ENCODE measurements at regions not wholly inside any gene's neighbourhood (a gene's known extent, or its start where the extent isn't known, plus 50 kb on each side); places are given as distances from the start of the nearest gene placed in this dataset.
"Not testable (repeated sequence)": the region's sequence is repeated elsewhere in the genome, so short reads cannot be mapped to it uniquely, and the experiment has no call there.

GRCh38 chr4:13678186-13678924 lies 50.8 kb upstream of the BOD1L1 start:
- Mint-ChIP-seq H3K4me3 (no peak overlapping the region), H3K27me3 (peaks cover 4% of the 10 kb centered on the region), H3K9me3 (peaks cover 13% of the 10 kb centered on the region), H3K4me1 (no peaks in the 10 kb centered on the region), H3K27ac (no peak overlapping the region), H3K36me3 (no peaks in the 10 kb centered on the region)
- DNase-seq (no peak), ATAC-seq (ENCODE audit: low read depth) (no peak)
- POLR2A ChIA-PET: no interaction called here

GRCh38 chr4:13681570-13681969 lies 54.0 kb upstream of the BOD1L1 start:
- Mint-ChIP-seq H3K36me3 (no peaks in the 10 kb centered on the region), H3K4me3 (no peak overlapping the region), H3K27ac (no peak overlapping the region), H3K4me1 (no peaks in the 10 kb centered on the region), H3K9me3 (peaks cover 14% of the 10 kb centered on the region), H3K27me3 (peaks cover 4% of the 10 kb centered on the region)
- POLR2A ChIA-PET: no interaction called here
- DNase-seq (no peak), ATAC-seq (ENCODE audit: low read depth) (no peak)

GRCh38 chr4:13694256-13694655 lies 66.7 kb upstream of the BOD1L1 start:
- ATAC-seq (ENCODE audit: low read depth) (no peak), DNase-seq (no peak)
- Mint-ChIP-seq H3K36me3 (no peaks in the 10 kb centered on the region), H3K27me3 (peaks cover 2% of the 10 kb centered on the region), H3K4me3 (no peak overlapping the region), H3K4me1 (no peaks in the 10 kb centered on the region), H3K27ac (no peak overlapping the region), H3K9me3 (peaks cover 3% of the 10 kb centered on the region)
- POLR2A ChIA-PET: no interaction called here

GRCh38 chr4:13698296-13698695 lies 70.8 kb upstream of the BOD1L1 start:
- peaks cover 2% of the 10 kb centered on the region for H3K27me3 Mint-ChIP-seq
- H3K27ac Mint-ChIP-seq: no peak overlapping the region
- POLR2A ChIA-PET: no interaction called here
- H3K4me1 Mint-ChIP-seq: no peaks in the 10 kb centered on the region
- no peak for ATAC-seq (ENCODE audit: low read depth)
- peaks cover 2% of the 10 kb centered on the region for H3K9me3 Mint-ChIP-seq
- no peak overlapping the region for H3K4me3 Mint-ChIP-seq
- H3K36me3 Mint-ChIP-seq: no peaks in the 10 kb centered on the region
- DNase-seq: no peak

GRCh38 chr4:13700021-13700857 lies 72.7 kb upstream of the BOD1L1 start:
- POLR2A ChIA-PET: no interaction called here
- no peaks in the 10 kb centered on the region for H3K4me1 Mint-ChIP-seq
- ATAC-seq (ENCODE audit: low read depth): no peak
- no peak overlapping the region for H3K4me3 Mint-ChIP-seq
- no peaks in the 10 kb centered on the region for H3K9me3 Mint-ChIP-seq
- no peak overlapping the region for H3K27ac Mint-ChIP-seq
- DNase-seq: no peak
- H3K27me3 Mint-ChIP-seq: peaks cover 5% of the 10 kb centered on the region
- H3K36me3 Mint-ChIP-seq: no peaks in the 10 kb centered on the region

GRCh38 chr4:13700858-13701140 lies 73.3 kb upstream of the BOD1L1 start:
- POLR2A ChIA-PET; H3K9me3 Mint-ChIP-seq; ATAC-seq (ENCODE audit: low read depth); H3K4me3 Mint-ChIP-seq; H3K27ac Mint-ChIP-seq; H3K27me3 Mint-ChIP-seq; H3K36me3 Mint-ChIP-seq; DNase-seq; H3K4me1 Mint-ChIP-seq: not testable (repeated sequence)

- H3K4me1 Mint-ChIP-seq: no peaks in the 10 kb centered on the region
- H3K9me3 Mint-ChIP-seq: no peaks in the 10 kb centered on the region
- DNase-seq (no peak), ATAC-seq (ENCODE audit: low read depth) (no peak)
- no peaks in the 10 kb centered on the region for H3K36me3 Mint-ChIP-seq
- no peak overlapping the region for H3K4me3 Mint-ChIP-seq
- H3K27me3 Mint-ChIP-seq: peaks cover 5% of the 10 kb centered on the region
- POLR2A ChIA-PET: no interaction called here
- H3K27ac Mint-ChIP-seq: no peak overlapping the region
Measured at GRCh38 chr4:13701937-13702446, 74.5 kb upstream of the BOD1L1 start.

- Mint-ChIP-seq H3K9me3 (no peaks in the 10 kb centered on the region), H3K36me3 (no peaks in the 10 kb centered on the region)
Measured at GRCh38 chr4:13703096-13703495, 75.6 kb upstream of the BOD1L1 start.

GRCh38 chr4:13704035-13704434 lies 76.5 kb upstream of the BOD1L1 start:
- H3K27me3 Mint-ChIP-seq: peaks cover 3% of the 10 kb centered on the region
- DNase-seq (no peak), ATAC-seq (ENCODE audit: low read depth) (no peak)
- H3K36me3 Mint-ChIP-seq: no peaks in the 10 kb centered on the region
- no peak overlapping the region for H3K4me3 Mint-ChIP-seq
- no peaks in the 10 kb centered on the region for H3K9me3 Mint-ChIP-seq
- no peak overlapping the region for H3K27ac Mint-ChIP-seq
- POLR2A ChIA-PET: no interaction called here
- H3K4me1 Mint-ChIP-seq: no peaks in the 10 kb centered on the region

More at GRCh38 chr4:13703096-13703495, 75.6 kb upstream of the BOD1L1 start:
- Mint-ChIP-seq H3K27ac (no peak overlapping the region), H3K4me1 (no peaks in the 10 kb centered on the region), H3K27me3 (peaks cover 5% of the 10 kb centered on the region), H3K4me3 (no peak overlapping the region)
- ATAC-seq (ENCODE audit: low read depth): no peak
- no peak for DNase-seq
- POLR2A ChIA-PET: no interaction called here

- POLR2A ChIA-PET: no interaction called here
- H3K36me3 Mint-ChIP-seq: no peaks in the 10 kb centered on the region
- no peaks in the 10 kb centered on the region for H3K9me3 Mint-ChIP-seq
- H3K27ac Mint-ChIP-seq: no peak overlapping the region
- H3K4me1 Mint-ChIP-seq: no peaks in the 10 kb centered on the region
- no peak overlapping the region for H3K4me3 Mint-ChIP-seq
- DNase-seq (no peak), ATAC-seq (ENCODE audit: low read depth) (no peak)
- H3K27me3 Mint-ChIP-seq: peaks cover 3% of the 10 kb centered on the region
Measured at GRCh38 chr4:13704761-13705160, 77.2 kb upstream of the BOD1L1 start.

GRCh38 chr4:13705521-13706041 lies 78.1 kb upstream of the BOD1L1 start:
- POLR2A ChIA-PET: no interaction called here
- Mint-ChIP-seq H3K27ac (no peak overlapping the region), H3K9me3 (no peaks in the 10 kb centered on the region), H3K4me3 (no peak overlapping the region), H3K27me3 (peaks cover 3% of the 10 kb centered on the region), H3K36me3 (no peaks in the 10 kb centered on the region), H3K4me1 (no peaks in the 10 kb centered on the region)
- ATAC-seq (ENCODE audit: low read depth): no peak
- DNase-seq: no peak

GRCh38 chr4:13706120-13706519 lies 78.6 kb upstream of the BOD1L1 start:
- Mint-ChIP-seq H3K4me1 (no peaks in the 10 kb centered on the region), H3K27ac (no peak overlapping the region), H3K4me3 (no peak overlapping the region), H3K9me3 (no peaks in the 10 kb centered on the region), H3K36me3 (no peaks in the 10 kb centered on the region), H3K27me3 (peaks cover 3% of the 10 kb centered on the region)
- POLR2A ChIA-PET: no interaction called here
- ATAC-seq (ENCODE audit: low read depth) (no peak), DNase-seq (no peak)

GRCh38 chr4:13706716-13707115 lies 79.2 kb upstream of the BOD1L1 start:
- ATAC-seq (ENCODE audit: low read depth): no peak
- Mint-ChIP-seq H3K9me3 (no peaks in the 10 kb centered on the region), H3K27me3 (peaks cover 3% of the 10 kb centered on the region), H3K4me3 (no peak overlapping the region), H3K4me1 (no peaks in the 10 kb centered on the region), H3K36me3 (no peaks in the 10 kb centered on the region), H3K27ac (no peak overlapping the region)
- POLR2A ChIA-PET: no interaction called here
- DNase-seq: no peak

- no peak overlapping the region for H3K27ac Mint-ChIP-seq
- POLR2A ChIA-PET: no interaction called here
- no peaks in the 10 kb centered on the region for H3K9me3 Mint-ChIP-seq
- ATAC-seq (ENCODE audit: low read depth): no peak
- H3K36me3 Mint-ChIP-seq: no peaks in the 10 kb centered on the region
- no peaks in the 10 kb centered on the region for H3K4me1 Mint-ChIP-seq
- no peak overlapping the region for H3K4me3 Mint-ChIP-seq
- DNase-seq: no peak
- H3K27me3 Mint-ChIP-seq: no peaks in the 10 kb centered on the region
Measured at GRCh38 chr4:13710246-13710885, 82.8 kb upstream of the BOD1L1 start.
